Keratinocyte (primary cell): ENCODE measurements at regions not wholly inside any gene's neighbourhood (a gene's known extent, or its start where the extent isn't known, plus 50 kb on each side); places are given as distances from the start of the nearest gene placed in this dataset.

ENCODE experiments used
- DNase-seq: peaks from one replicate; pipeline ENCODE4 v3.0.0-alpha.2; 2011; ENCODE audit warnings: low read depth, missing footprints, low spot score
- FAIRE-seq: peaks from 2 replicates; lab custom pipeline; 2011; peaks lifted over from hg19 to GRCh38; lab: Jason Lieb, UNC
- H2AFZ ChIP-seq: 2 replicates; pipeline ENCODE4 v1.6.0; 2012; ENCODE audit warnings: low read length, control low read depth, inconsistent platforms; ENCODE audit not compliant: control insufficient read depth
- H3K27ac ChIP-seq: 2 replicates; pipeline ENCODE4 v1.5.1; 2011; ENCODE audit warnings: low read length; ENCODE audit not compliant: control insufficient read depth, insufficient read depth
- H3K27me3 ChIP-seq: 3 replicates; pipeline ENCODE4 v1.6.0; 2011; ENCODE audit warnings: low read length; ENCODE audit not compliant: control insufficient read depth, insufficient read depth; ENCODE audit errors: extremely low read depth
- H3K36me3 ChIP-seq, 2 experiments: 2 replicates in 1 of 2; 3 replicates in 1 of 2; pipeline ENCODE4 v1.5.1; 2011; ENCODE audit warnings: low read length in 2 of 2, mild to moderate bottlenecking in 1 of 2; ENCODE audit not compliant: control insufficient read depth in 2 of 2, insufficient read depth in 2 of 2; ENCODE audit errors: extremely low read depth in 1 of 2
- H3K4me1 ChIP-seq: 3 replicates; pipeline ENCODE4 v1.5.1; 2011; ENCODE audit warnings: low read length; ENCODE audit not compliant: control insufficient read depth, insufficient read depth; ENCODE audit errors: extremely low read depth
- H3K4me2 ChIP-seq: 3 replicates; pipeline ENCODE4 v1.6.0; 2011; ENCODE audit warnings: low read depth, low read length; ENCODE audit not compliant: control insufficient read depth, insufficient read depth; ENCODE audit errors: extremely low read depth
- H3K4me3 ChIP-seq, 3 experiments: fragments of 200-600 bp in 1 of 3; sonication (generic) in 1 of 3; 2 replicates in 2 of 3; 3 replicates in 1 of 3; pipeline ENCODE4 v1.5.1; 2011 to 2016; ENCODE audit warnings: low read length in 3 of 3, mild to moderate bottlenecking in 3 of 3, control low read depth in 2 of 3, inconsistent platforms in 1 of 3, low read depth in 1 of 3, mixed read lengths in 1 of 3, mixed run types in 1 of 3, moderate library complexity in 1 of 3; ENCODE audit not compliant: control insufficient read depth in 2 of 3, insufficient read depth in 2 of 3; ENCODE audit errors: extremely low read depth in 1 of 3
- H3K79me2 ChIP-seq: 2 replicates; pipeline ENCODE4 v1.6.0; 2012; ENCODE audit warnings: low read length; ENCODE audit not compliant: control insufficient read depth, insufficient read depth
- H3K9ac ChIP-seq: 3 replicates; pipeline ENCODE4 v1.6.0; 2011; ENCODE audit warnings: low read length; ENCODE audit not compliant: control insufficient read depth, insufficient read depth; ENCODE audit errors: extremely low read depth
- H3K9me1 ChIP-seq: 3 replicates; pipeline ENCODE4 v1.6.0; 2011; ENCODE audit warnings: low read length; ENCODE audit not compliant: control insufficient read depth, insufficient read depth; ENCODE audit errors: extremely low read depth
- H3K9me3 ChIP-seq: 2 replicates; pipeline ENCODE4 v1.5.1; 2012; ENCODE audit warnings: low read depth, low read length; ENCODE audit not compliant: control insufficient read depth
- H4K20me1 ChIP-seq: 3 replicates; pipeline ENCODE4 v1.6.0; 2011; ENCODE audit warnings: low read length; ENCODE audit not compliant: control insufficient read depth, insufficient read depth; ENCODE audit errors: extremely low read depth
- EZH2 ChIP-seq: IDR thresholded peaks from one replicate; pipeline ENCODE4 v1.6.1; 2012; ENCODE audit warnings: inconsistent platforms, mild to moderate bottlenecking, low read length, moderate library complexity
- dilution Hi-C: fragments of 300-500 bp; cut with MboI; formaldehyde crosslinking; loops from one replicate; pipeline ENCODE4 v1.7.0; 2020; ENCODE audit warnings: low sequenced_read_pairs; ENCODE audit not compliant: extremely low pct_ligation_motif_present
- TF ChIP-seq, protein P1 (sequence below), 3 experiments: IDR thresholded peaks in 1 of 3; conservative IDR thresholded peaks in 1 of 3; optimal IDR thresholded peaks in 1 of 3; 2 replicates in 2 of 3; 3 replicates in 1 of 3; pipeline versions ENCODE3 to v1.5.1; 2011; ENCODE audit warnings: low read length in 3 of 3, mild to moderate bottlenecking in 3 of 3, moderate library complexity in 2 of 3, control low read depth in 1 of 3, inconsistent platforms in 1 of 3; ENCODE audit not compliant: insufficient read depth in 2 of 3; ENCODE audit errors: extremely low read depth in 1 of 3

DNA sequence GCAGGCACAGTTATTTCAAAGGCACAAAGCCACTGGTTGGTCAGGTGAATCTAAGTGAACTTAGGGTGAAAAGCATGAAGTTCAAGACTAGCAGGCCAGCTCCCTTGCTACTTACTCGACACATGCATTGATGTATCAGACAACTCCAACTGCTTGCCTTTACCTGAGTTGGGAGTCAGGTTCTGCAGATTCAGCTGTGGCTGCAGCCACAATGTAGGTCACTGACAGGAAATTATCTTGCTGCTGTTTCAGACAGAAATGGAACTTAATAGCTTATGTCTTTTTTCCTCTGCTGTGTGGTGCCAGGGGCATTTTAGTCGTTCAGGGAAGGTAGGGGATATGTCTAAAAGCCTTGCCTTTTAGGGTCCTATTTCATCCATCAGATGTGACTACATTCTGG is 125.6 kb upstream of the RPH3A start:
- H3K36me3 ChIP-seq = no peaks in the 10 kb centered on the region
- H3K9me1 ChIP-seq = no peaks in the 10 kb centered on the region
- no peak overlapping the region for H2AFZ ChIP-seq
- H3K79me2 ChIP-seq = no peaks in the 10 kb centered on the region
- no peaks in the 10 kb centered on the region for H3K27me3 ChIP-seq
- DNase-seq (no peak), FAIRE-seq (no peak)
- H3K9ac ChIP-seq = no peak overlapping the region
- no peak overlapping the region for H3K4me2 ChIP-seq
- no peaks in the 10 kb centered on the region for H4K20me1 ChIP-seq
- no peaks in the 10 kb centered on the region for H3K9me3 ChIP-seq
- H3K27ac ChIP-seq = no peak overlapping the region
- TF ChIP-seq, protein P1, sequence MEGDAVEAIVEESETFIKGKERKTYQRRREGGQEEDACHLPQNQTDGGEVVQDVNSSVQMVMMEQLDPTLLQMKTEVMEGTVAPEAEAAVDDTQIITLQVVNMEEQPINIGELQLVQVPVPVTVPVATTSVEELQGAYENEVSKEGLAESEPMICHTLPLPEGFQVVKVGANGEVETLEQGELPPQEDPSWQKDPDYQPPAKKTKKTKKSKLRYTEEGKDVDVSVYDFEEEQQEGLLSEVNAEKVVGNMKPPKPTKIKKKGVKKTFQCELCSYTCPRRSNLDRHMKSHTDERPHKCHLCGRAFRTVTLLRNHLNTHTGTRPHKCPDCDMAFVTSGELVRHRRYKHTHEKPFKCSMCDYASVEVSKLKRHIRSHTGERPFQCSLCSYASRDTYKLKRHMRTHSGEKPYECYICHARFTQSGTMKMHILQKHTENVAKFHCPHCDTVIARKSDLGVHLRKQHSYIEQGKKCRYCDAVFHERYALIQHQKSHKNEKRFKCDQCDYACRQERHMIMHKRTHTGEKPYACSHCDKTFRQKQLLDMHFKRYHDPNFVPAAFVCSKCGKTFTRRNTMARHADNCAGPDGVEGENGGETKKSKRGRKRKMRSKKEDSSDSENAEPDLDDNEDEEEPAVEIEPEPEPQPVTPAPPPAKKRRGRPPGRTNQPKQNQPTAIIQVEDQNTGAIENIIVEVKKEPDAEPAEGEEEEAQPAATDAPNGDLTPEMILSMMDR (optimal IDR thresholded peaks at IDR 0.05 in 1 of 3, IDR thresholded peaks at IDR 0.05 in 1 of 3, conservative IDR thresholded peaks at IDR 0.05 in 1 of 3; ENCODE audit: extremely low read depth in 1 of 3, insufficient read depth in 2 of 3, low read length in 3 of 3) = no peak
- TF ChIP-seq EZH2 = no peak
- no peaks in the 10 kb centered on the region for H3K4me1 ChIP-seq
- no peak overlapping the region for H3K4me3 ChIP-seq
- dilution Hi-C loops = no loop called here

DNA sequence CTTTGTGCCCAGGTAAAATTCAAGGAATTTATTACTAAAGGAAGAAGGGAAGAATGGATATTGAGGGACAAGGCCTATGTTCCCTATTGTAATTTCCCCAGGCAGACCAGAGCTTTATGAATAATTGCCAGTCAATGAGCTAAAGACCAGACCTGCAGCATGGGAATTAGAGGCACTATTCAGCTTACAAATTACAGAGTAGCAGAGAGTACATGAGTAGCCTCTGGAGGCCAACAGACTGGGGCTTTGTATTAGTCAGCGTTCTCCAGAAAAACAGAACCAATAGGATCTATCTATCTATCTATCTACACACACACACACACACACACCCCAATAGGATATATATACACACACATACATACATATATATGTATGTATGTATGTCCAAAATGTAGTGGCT is 120.0 kb upstream of the RPH3A start:
- Histone ChIP-seq H2AFZ (no peak overlapping the region), H3K79me2 (no peaks in the 10 kb centered on the region)
- no peak for FAIRE-seq

More for the DNA sequence above, 120.0 kb upstream of the RPH3A start:
- Histone ChIP-seq H3K4me3 (no peak overlapping the region), H3K27ac (no peak overlapping the region), H3K4me1 (no peaks in the 10 kb centered on the region), H3K4me2 (no peak overlapping the region), H3K27me3 (no peaks in the 10 kb centered on the region), H3K9me1 (no peaks in the 10 kb centered on the region), H3K9ac (no peak overlapping the region), H3K9me3 (no peaks in the 10 kb centered on the region), H4K20me1 (no peaks in the 10 kb centered on the region), H3K36me3 (no peaks in the 10 kb centered on the region)
- DNase-seq = no peak
- dilution Hi-C loops = no loop called here
- TF ChIP-seq EZH2 = no peak
- TF ChIP-seq, protein P1 (optimal IDR thresholded peaks at IDR 0.05 in 1 of 3, IDR thresholded peaks at IDR 0.05 in 1 of 3, conservative IDR thresholded peaks at IDR 0.05 in 1 of 3; ENCODE audit: extremely low read depth in 1 of 3, insufficient read depth in 2 of 3, low read length in 3 of 3) = no peak
